Activated CD4-positive, alpha-beta T cell treated with anti-CD3 and anti-CD28 coated beads, Interleukin-2, amount 50 U/mL, for 4 hours (primary cell): ENCODE measurements at regions not wholly inside any gene's neighbourhood (a gene's known extent, or its start where the extent isn't known, plus 50 kb on each side); places are given as distances from the start of the nearest gene placed in this dataset.
A peak's percentile ranks its signal among the peaks of the same experiment; 100 is the strongest.
"Not testable (repeated sequence)": the region's sequence is repeated elsewhere in the genome, so short reads cannot be mapped to it uniquely, and the experiment has no call there.

ENCODE experiments used
- DNase-seq, 2 experiments: peaks; one replicate each; pipeline ENCODE4 v3.0.0-alpha.2; 2020

DNA sequence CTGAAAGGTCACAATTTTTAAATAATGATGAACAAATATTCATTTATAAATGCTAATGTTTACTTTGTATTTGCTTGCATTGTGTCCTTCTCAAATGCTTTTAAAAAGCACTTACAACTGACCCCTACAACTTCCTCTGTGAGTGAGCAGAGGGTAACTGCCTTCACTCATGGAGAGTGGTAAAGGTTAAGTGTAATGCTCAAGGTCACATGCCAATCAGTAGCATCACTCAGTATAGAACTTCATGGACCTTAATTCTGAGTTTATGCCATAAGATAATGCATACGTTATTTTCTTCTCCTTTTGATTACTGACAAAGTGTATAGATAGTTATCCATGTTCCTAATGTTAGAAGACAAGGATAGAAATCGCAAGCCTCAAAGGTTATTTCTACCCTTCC, 91.8 kb upstream of the SERTAD2 start:
- DNase-seq, result no peak

DNA sequence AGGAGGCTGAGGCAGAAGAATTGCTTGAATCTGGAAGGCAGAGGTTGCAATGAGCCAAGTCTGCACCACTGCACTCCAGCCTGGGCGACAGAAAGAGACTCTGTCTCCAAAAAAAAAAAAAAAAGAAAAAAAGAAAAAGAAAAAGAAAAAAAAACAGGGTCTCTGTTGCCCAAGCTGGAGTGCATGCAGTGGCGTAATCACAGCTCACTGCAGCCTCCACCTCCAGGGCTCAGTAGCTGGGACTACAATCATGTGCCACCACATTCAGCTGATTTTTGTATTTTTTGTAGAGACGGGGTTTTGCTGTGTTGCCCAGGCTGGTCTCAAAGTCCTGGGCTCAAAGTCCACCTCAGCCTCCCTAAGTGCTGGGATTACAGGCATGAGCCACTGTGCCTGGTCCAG, 94.0 kb upstream of the SERTAD2 start:
- DNase-seq, result not testable (repeated sequence)

DNA sequence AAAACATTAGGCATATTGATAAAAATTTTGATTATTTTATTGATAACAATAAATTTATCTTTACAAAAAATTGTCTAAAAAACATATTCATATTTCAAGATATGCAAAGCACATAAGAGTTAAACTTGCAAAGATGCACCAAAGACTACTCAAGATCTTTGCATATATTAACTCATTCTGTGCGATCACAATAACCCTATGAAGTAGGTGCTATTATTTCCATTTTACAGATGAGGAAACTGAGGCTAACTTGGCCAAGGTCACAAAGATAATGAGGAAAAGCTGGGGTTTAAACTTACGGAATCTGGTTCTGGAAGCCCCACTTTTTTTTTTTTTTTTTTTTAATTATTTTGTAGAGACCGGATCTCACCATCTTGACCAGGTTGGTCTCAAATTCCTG, 94.4 kb upstream of the SERTAD2 start:
- no peak for DNase-seq

DNA sequence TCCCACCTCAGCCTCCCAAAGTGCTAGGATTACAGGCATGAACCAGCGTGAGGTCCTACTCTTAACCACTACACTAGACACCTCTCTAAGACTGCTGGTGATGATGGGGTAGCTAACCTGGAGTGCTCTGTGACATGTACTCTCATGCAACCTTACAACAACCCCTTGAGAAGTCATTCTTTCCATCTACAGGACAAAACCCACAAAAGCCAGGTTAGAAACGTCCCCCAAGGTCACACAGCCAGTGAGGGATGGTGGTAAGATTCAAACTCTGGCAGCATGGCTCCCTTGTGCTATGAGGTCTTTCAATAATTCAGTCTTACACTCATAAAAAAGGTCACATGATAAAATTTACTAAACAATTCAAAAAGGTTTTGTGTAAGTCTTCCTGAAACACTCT, 94.8 kb upstream of the SERTAD2 start:
- no peak for DNase-seq

DNA sequence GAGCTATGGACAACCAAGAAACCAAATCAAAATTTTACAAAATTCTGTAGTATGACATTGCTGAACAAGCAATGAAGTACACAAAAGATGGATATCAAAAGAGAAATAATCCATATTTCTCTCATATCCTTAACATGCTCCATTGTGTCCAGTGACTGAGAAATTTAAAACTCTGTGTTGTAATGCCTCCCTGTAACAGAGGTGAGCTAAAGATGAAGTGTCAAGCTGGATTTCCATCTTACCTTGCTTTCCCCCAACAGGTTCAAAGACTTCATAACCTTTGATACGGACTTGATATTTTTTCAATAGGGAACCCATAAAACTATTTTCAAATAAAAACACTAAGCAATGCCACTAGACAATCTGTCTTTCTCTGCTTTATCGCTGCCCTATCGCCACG, 95.7 kb upstream of the SERTAD2 start:
- no peak for DNase-seq

DNA sequence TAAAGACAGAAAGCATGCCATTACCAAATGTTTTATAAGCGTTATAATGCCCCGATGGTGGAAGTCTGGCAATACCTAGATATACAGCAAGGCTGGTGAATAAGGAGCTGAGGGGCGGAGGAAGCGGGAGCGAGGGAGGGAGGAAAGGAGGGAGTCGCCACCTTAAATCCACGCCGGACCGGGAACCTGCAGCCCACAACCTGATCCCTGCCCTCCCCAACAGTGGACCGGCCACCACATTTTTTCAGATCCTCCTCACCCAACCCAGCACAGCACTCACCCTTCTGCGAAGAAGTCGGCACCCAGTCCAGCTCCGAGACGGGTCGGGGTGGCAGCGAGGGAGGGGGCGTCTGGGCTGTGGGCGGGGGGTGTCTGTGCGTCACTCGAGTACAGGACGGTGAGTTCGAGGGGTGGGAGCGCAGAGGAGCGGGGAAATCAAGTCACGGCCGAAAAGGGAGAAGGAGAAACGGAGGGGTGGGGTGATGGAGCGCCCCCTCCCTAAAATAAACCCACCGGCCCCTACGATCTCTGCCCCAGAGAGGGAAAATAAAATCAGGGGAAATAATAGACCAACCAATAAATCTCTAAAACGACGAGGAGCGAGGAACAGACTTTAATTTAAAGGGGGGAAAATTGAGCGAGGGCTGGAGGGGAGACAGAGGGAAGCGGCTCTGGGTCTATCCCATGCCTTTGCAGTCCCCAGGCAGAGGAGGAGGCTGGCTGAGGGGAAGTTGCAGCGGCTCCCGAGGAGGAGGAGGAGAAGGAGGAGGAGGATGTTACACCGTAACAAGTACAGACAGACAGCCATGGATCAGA, 96.5 kb upstream of the SERTAD2 start:
- DNase-seq, result peak; percentile 42 to 51

DNA sequence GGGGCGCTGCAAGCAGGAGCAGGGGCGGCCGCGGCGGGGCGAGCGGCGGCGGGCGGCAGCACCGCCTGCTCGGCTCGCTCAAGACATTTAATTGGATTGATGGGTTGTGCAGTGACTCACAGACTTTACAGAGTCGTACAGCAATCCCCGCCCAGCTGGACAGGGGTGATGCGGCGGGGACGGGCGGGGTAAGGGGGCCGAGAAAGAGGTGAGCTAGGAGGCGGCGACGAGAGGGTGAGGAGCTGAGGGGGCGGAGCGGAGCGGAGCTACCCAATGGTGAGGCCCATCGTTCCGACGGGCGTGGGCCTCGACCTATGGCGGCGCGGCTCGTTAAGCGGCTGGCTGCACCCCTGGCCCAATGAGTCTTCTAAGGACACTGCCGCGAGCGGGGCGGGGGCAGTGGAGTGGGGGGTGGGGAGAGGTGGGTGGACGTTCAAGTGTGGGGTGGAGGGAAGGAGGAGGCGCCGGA, 97.1 kb upstream of the SERTAD2 start:
- peak; percentile 96 to 98 for DNase-seq

DNA sequence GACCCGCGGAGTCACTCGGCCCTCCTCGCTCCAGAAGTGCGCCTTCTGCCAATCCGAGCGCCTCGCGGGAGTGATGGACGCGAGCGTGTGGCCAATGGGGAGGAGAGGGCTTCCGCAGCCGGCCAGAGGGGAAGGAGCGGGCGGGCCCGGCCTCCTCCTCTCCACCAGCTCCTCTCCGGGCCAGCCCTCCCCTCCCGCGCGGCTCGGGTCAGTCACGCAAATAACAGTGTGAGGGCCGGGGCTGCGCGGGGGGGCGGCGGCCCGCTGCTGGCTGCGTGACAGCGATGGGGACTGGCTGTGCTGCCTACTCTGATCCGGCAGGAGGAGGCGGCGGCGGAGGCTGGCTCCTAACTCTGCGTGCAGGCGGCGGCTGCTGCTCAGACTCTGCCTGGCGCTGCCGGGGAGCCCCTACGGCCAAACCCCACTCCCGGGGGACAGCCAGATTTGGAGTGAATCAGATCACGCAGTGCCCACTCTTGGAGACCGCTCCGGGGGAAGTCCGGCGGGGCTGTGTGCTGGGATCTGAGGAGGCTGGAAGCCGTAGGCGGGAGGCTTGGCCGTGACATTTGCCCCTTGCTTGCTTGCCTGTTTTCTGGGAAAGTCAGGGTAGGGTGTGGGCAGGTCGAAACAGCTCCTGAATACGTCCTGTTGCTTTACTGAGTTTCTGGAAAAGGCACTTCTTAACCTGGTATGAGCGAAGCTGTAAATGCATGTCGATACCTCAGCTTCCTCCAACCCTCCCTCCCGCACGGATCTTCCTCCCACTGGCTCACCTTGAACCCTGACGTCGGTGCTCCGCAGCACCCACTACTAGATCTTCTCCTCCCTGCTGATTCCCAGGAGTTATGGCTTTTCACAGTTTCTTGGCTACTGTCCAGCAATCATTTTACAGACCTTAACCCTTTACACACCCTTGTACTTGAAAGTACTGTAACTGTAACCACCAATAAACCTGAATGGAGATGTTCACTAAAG, 97.9 kb upstream of the SERTAD2 start:
- DNase-seq, result peak; percentile 70 to 74

DNA sequence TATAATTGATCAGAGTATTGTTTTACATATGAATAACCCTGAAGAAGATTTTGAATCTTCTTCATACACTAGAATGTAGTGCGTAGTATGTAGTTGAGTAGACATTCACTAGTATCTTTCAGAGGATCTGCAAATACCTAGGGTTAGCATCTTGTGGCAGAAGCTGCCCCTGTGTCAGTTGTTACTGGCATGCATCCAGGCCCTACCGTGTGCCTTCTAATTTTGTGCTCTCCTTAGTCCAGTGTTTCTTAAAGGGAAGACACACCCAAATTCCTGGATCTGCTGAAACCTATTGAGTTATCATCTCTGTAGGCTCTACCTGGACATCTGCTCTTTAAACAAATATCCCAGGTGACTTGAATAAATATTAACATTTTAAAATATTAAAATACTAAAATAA, 99.7 kb upstream of the SERTAD2 start:
- DNase-seq, result no peak

DNA sequence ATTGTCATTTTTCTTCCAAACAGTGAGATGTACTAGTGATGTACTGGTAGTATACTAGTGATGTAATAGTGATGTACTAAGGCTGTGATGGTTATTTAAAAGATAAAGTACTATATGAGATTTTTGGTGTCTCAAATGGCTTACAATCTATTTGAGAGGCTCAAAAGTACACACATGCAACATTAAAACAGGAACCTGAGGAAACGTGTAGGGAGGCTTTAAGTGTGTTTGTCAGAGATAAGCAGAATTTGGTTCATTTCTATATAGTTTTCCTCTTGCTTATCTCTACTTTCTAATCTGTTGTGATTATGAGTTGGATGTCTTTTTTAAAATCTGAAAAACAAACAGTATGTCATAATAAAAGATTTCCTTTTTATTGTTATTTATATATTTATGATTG, 100.9 kb upstream of the SERTAD2 start:
- no peak for DNase-seq

DNA sequence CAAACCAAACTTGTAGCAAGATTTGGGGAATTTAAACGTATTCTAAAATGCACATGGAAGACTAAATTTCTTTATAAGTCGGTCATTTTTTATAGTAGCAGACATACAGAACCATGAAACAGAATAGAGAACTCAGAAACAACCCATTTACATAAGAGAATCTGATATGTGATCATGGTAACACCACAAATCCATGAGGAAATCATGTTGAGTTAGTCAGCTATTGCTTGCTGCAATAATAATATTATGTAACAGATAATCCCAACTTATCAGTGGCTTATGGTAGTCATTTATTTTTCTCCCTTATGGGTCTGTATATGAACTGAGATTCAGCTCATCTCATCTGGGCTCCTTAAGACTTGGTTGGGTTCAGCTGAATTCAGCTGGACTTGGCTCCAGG, 103.4 kb upstream of the SERTAD2 start:
- no peak for DNase-seq

DNA sequence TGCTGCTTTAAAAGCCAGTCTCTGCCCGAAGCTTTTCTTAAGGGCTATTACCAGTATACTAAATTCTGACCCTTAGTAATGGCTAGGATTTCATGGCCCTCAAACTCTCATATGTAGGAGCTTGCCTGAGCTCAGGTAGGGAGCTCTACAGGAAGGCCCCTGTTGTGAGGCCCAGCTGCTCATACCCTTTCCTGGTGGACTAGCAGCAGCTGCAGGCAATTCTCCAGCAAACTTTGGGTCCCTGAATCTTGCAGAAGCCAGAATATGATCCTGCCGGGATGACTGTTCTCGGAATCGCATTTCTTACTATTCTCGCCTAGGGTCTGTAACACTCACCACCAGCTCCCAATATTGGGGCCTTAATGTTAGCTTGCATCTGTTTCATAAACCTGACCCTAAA, 106.4 kb upstream of the SERTAD2 start:
- DNase-seq, result no peak

DNA sequence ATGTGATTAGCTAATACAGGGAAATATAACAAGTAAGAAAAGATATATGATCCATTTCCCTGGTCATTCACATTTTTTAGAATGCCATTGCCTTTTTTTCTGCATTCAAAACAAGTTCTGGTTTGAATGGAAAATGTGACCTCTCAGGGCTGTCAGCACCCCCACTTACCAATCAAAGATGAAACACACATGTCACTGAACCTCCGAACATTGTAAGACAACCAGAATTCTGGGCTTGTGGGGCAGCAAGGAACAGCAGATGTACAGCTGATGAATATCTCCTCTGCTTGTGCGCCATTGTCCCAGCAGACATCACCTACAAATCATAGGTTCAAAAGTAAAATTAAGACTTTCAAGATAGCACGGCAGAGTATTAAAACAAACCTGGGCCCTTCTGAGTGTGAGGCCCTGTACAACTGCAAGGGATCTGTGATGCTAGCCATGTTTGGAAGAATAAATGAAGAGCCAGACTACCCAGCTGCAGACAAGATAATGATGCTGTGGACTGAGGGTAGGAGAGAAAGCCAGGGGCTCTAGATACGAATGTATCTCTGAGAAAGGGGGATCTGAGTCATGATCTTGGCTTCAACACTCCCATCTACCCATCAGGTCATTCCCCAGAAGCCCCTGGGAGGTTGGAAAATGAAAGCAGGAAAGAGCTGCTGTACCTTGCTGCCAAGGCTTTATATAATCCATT, 108.7 kb upstream of the SERTAD2 start:
- no peak for DNase-seq

DNA sequence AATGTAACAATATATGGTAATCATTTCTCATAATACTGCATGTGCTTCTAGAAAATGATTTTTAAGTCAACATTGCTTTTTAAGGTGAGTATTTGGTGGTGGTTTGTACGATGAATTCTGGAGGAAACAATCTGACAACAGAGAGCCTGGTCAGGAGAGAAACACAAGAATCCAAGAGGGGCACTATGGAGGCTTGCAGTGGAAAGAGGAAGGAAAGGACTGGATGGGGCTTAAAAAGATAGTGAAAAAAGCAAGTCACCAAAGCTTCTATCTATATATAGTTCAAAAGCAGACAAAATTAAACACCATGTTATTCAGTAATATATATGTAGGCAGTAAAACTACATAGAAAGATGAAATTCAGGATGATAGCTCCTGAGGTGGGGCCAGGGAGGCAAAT, 109.4 kb upstream of the SERTAD2 start:
- DNase-seq, result no peak

DNA sequence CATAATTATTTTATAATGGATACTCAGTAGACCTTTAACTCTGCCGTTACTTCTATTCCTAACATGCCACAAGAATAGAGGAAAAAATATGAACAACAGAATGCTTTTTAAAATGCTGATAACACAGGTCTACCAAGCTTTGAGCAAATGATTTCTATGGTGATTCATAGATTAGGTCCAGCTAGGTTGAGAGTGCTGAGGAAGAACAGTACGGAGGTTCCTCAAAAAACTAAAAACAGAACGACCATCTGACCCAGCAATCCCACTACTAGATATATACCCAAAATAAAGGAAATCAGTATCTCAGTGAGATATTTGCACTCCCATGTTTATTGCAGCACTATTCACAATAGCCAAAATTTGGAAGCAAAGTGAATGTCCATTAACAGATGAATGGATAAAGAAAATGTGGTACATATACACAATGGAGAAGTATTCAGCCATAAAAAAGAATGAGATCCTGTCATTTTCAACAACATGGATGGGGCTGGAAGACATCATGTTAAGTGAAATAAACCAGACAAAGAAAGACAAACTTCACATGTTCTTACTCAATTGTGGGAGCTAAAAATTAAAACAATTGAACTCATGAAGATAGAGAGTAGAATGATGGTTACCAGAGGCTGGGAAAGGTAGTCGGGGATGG, 111.6 kb upstream of the SERTAD2 start:
- no peak for DNase-seq

DNA sequence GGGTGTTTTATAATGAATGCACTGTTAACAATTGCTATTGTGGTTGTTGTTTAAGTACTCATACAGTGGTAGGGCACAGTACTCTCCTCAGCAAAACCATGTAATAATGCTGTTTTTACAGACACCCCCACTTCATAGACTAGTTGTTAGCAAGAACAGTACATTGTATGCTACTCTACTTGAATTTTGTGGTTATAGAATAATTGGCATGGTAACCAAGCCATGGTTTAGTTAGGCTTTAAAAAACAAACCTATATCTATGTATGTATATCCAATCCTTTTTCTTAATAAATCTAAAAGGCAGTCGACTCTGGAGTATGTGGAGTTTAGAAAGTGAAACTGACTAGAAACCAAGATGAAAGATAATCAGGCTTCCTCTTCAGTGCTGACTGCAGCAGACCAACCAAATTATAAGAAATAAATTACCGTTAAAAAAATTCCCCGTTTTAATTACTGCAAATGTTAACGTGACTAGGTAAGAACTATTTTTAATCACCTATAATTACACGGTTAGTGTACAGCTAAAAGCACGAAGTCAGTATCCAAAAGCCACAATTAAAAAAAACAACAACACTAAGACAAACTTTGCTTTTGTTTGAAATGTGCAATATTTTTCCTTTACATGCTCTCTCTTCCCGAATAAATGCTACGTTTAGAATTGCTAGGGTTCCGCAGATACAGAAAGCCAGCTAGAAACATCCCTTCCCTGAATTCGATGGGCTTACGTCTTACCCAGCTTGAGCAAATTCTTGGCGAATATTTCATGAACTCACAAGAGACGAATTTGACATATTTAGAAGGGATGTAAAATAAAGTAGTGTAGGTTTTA, 113.3 kb upstream of the SERTAD2 start:
- no peak for DNase-seq

DNA sequence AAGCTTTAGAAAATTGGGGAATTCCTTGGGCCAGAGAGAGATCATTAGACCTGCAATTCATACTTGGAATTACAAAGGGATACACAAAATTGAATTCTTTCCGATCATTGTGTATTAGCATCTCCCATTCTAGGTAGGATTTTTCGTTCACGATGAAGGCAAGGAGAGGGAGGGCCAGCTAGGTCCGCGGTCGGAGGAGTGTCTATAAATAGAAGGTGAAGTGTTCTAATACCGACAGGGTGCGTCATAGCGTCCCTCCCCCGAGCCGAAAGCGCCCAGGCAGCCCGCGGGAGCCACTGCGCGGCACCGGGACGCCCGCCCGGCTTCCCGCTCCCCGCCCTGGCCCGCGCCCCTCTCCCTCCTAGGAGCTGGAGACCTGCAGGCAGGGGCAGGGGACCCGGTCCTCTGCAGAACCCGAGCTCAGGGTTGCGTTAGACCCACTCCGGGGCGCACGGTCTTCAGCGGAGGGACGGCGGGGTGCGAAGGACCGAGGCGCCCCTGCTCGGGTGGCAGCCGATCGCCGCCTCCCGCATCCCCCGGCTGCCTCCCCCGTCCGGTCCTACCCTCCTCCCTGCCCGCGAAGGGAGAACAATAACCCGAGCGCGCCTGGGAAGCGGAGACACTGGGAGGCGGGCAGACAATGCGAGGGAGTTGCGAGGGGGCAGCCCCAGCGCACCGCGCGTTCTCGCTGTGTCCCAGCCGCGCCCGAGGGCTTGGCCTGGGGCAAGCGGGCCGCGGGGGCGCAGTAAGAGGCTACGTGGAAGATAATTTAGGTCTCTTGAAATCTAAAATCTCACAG, 114.2 kb upstream of the SERTAD2 start:
- peak; percentile 60 to 70 for DNase-seq

DNA sequence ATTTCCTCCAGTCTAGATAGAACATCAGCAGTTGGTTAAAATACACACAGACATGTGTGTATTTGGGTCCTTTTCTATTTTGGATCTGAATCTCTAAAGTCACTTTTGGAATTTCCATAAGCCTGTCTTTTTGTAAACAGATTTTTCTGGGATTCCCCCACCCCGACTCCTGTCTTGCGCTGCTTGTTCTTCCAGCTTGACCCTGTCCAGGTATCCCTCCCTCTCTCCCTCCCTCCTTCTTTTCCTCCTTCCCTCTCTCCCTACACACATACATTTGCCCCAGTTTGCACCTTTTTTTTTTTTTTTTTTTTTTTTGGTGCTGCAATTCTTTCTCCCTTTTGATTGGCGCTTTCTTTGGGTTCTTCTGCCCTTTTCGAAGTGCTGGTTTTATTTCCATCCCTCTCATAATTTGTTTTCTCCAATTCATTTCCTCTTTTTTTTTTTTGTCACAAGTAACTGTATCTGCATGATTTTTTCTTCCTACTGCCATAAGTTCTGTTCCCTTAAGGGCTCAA, 114.8 kb upstream of the SERTAD2 start:
- DNase-seq, result no peak

DNA sequence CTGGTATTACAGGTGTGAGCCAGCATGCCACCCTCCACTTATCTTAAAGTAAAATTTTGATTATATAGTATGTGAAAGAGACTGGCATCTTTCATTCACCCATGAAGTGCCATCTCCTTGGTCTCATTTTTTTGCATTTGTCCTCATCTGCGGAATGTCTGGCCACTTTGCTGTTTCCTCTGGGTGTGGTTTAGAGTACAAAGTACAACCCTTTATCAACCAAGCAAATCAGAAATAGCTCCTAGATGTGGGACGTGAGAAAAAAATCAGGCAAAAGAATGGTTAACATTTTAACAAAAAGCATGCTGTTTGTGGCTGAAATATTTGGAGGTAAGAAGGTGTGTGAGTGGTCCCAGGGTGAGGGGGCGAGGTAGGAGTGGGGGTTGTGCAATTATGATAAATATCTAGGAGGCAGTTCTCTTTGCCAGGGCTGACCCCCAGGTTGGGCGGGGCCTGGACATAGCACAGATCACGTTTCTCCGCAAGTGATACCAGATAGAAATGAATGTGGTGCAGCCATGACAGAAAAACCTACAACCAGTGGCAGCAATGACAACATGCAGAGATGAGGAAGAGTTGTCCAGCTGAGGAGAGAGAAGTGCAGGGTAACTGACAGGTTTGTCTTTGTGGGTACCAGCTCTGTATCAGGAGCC, 115.8 kb upstream of the SERTAD2 start:
- no peak for DNase-seq

DNA sequence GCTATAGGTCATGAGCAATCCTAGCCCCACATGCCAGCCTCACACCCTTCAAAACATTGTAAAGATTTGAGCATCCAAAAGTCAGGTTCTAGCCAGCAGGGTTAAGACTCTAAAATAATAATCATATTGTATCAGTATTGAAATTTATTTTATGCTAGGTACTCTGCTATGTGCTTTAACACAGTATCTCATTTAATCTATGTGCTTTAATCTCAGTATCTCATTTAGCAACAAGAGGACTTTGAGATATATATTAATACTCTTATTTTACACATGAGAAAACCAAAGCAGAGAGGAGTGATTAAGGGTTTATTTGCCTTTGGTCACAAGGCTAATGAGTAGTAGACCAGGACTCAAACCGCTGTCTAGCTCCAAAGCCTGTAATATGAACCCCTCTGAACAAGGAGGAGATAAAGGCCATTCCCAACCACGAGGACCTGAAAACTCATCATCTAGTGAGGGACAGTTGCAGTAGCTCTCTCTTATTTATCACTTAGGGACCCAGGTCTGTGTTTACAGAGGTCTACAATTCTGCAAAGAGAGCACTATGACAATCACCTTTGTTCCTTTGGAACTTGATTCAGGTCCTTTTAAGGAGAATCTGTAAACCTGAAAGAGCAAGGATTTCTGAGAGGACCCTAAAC, 116.5 kb upstream of the SERTAD2 start:
- no peak for DNase-seq
